ENCODE measurements at regions not wholly inside any gene's neighbourhood (a gene's known extent, or its start where the extent isn't known, plus 50 kb on each side); places are given as distances from the start of the nearest gene placed in this dataset.

- no peaks in the 10 kb centered on the region for H3K27me3 ChIP-seq (ENCODE audit: insufficient read depth, low read depth)
- no peak for TF ChIP-seq CTCF (conservative IDR thresholded peaks at IDR 0.05; ENCODE audit: low read depth, low read length)
- H4K20me1 ChIP-seq (ENCODE audit: insufficient read depth), result no peaks in the 10 kb centered on the region
- H3K79me2 ChIP-seq (ENCODE audit: insufficient read depth, low read depth), result no peaks in the 10 kb centered on the region
- no peak overlapping the region for H3K4me3 ChIP-seq (IDR thresholded peaks at IDR 0.05; ENCODE audit: insufficient read depth, low read depth, low read length)
- H3K4me2 ChIP-seq, result no peak overlapping the region
- no peaks in the 10 kb centered on the region for H3K4me1 ChIP-seq (ENCODE audit: low read depth, poor library complexity, severe bottlenecking)
- H2AFZ ChIP-seq (ENCODE audit: low read depth), result no peak overlapping the region
- no peak overlapping the region for H3K9ac ChIP-seq
- H3K27ac ChIP-seq, result no peak overlapping the region
- H3K36me3 ChIP-seq (ENCODE audit: insufficient read depth), result no peaks in the 10 kb centered on the region
Measured at GRCh38 chr11:92841719-92842118, 127.7 kb upstream of the MTNR1B start.

GRCh38 chr11:92843455-92843854, 126.0 kb upstream of the MTNR1B start:
- Histone ChIP-seq H3K79me2 (ENCODE audit: insufficient read depth, low read depth) (no peaks in the 10 kb centered on the region), H3K27me3 (ENCODE audit: insufficient read depth, low read depth) (no peaks in the 10 kb centered on the region), H3K27ac (no peak overlapping the region), H3K4me3 (IDR thresholded peaks at IDR 0.05; ENCODE audit: insufficient read depth, low read depth, low read length) (no peak overlapping the region), H4K20me1 (ENCODE audit: insufficient read depth) (no peaks in the 10 kb centered on the region), H3K36me3 (ENCODE audit: insufficient read depth) (no peaks in the 10 kb centered on the region), H3K4me2 (no peak overlapping the region), H3K9ac (no peak overlapping the region), H2AFZ (ENCODE audit: low read depth) (no peak overlapping the region), H3K4me1 (ENCODE audit: low read depth, poor library complexity, severe bottlenecking) (no peaks in the 10 kb centered on the region)
- no peak for TF ChIP-seq CTCF (conservative IDR thresholded peaks at IDR 0.05; ENCODE audit: low read depth, low read length)

GRCh38 chr11:92844197-92844596, 125.3 kb upstream of the MTNR1B start:
- TF ChIP-seq CTCF (conservative IDR thresholded peaks at IDR 0.05; ENCODE audit: low read depth, low read length), result no peak
- Histone ChIP-seq H3K27ac (no peak overlapping the region), H3K79me2 (ENCODE audit: insufficient read depth, low read depth) (no peaks in the 10 kb centered on the region), H3K4me3 (IDR thresholded peaks at IDR 0.05; ENCODE audit: insufficient read depth, low read depth, low read length) (no peak overlapping the region), H3K4me2 (no peak overlapping the region), H3K4me1 (ENCODE audit: low read depth, poor library complexity, severe bottlenecking) (no peaks in the 10 kb centered on the region), H2AFZ (ENCODE audit: low read depth) (no peak overlapping the region), H3K27me3 (ENCODE audit: insufficient read depth, low read depth) (no peaks in the 10 kb centered on the region), H3K36me3 (ENCODE audit: insufficient read depth) (no peaks in the 10 kb centered on the region), H4K20me1 (ENCODE audit: insufficient read depth) (no peaks in the 10 kb centered on the region), H3K9ac (no peak overlapping the region)

- Histone ChIP-seq H2AFZ (ENCODE audit: low read depth) (no peak overlapping the region), H3K79me2 (ENCODE audit: insufficient read depth, low read depth) (no peaks in the 10 kb centered on the region)
Measured at GRCh38 chr11:92845390-92845789, 124.1 kb upstream of the MTNR1B start.

More at GRCh38 chr11:92845390-92845789, 124.1 kb upstream of the MTNR1B start:
- Histone ChIP-seq H3K4me3 (IDR thresholded peaks at IDR 0.05; ENCODE audit: insufficient read depth, low read depth, low read length) (no peak overlapping the region), H3K4me2 (no peak overlapping the region), H3K4me1 (ENCODE audit: low read depth, poor library complexity, severe bottlenecking) (no peaks in the 10 kb centered on the region), H3K9ac (no peak overlapping the region), H3K27me3 (ENCODE audit: insufficient read depth, low read depth) (no peaks in the 10 kb centered on the region), H3K27ac (no peak overlapping the region), H4K20me1 (ENCODE audit: insufficient read depth) (no peaks in the 10 kb centered on the region), H3K36me3 (ENCODE audit: insufficient read depth) (no peaks in the 10 kb centered on the region)
- no peak for TF ChIP-seq CTCF (conservative IDR thresholded peaks at IDR 0.05; ENCODE audit: low read depth, low read length)
